HCT116 (cell line): ENCODE measurements at regions not wholly inside any gene's neighbourhood (a gene's known extent, or its start where the extent isn't known, plus 50 kb on each side); places are given as distances from the start of the nearest gene placed in this dataset.

Experiments
- ATAC-seq: fragments of 200-7000 bp; cut with Tn5 transposase; 2 replicates; pipeline ENCODE4 v1.9.1; 2020; ENCODE audit warnings: mild to moderate bottlenecking, moderate library complexity
- BruUV-seq: library from RNA; stranded (reverse); fragments of 400-500 nt; replicated peaks from 2 replicates; lab custom pipeline; 2021; lab: Mats Ljungman, UMichigan
- CTCF ChIA-PET: fragments of 300-600 bp; sonication (Branson Sonifier 250); formaldehyde crosslinking; loops from one replicate; lab custom pipeline; 2021; ENCODE audit warnings: antibody characterized with exemption; lab: Charles Lee
- POLR2A ChIA-PET: fragments of 300-600, 350-600 bp; sonication (Branson Sonifier 250); formaldehyde crosslinking; loops from one replicate; lab custom pipeline; 2021; ENCODE audit warnings: antibody characterized with exemption; lab: Charles Lee
- RAD21 ChIA-PET, 2 experiments: fragments of 300-600 bp; sonication (Branson Sonifier 250); formaldehyde crosslinking; loops; one replicate each; lab custom pipeline; 2023; ENCODE audit warnings: low total read pairs in 2 of 2; ENCODE audit not compliant: uncharacterized antibody in 2 of 2, unreplicated experiment in 2 of 2, low non-redundant PET in 1 of 2; lab: Charles Lee
- DNase-seq: peaks from one replicate; pipeline ENCODE4 v3.0.0-alpha.2; 2010; ENCODE audit warnings: low read depth, low spot score
- H2AFZ ChIP-seq: fragments of 200-600 bp; shearing (Covaris generic), sonication (generic); 2 replicates; pipeline ENCODE4 v1.6.1; 2017; ENCODE audit warnings: low read depth, mixed run types, mixed read lengths, antibody characterized with exemption, low read length; ENCODE audit not compliant: poor library complexity, severe bottlenecking
- H3K27ac ChIP-seq: 2 replicates; pipeline ENCODE4 v1.5.1; 2012; ENCODE audit warnings: low read depth, low read length
- H3K27me3 ChIP-seq: fragments of 200-600 bp; sonication (generic); 2 replicates; pipeline ENCODE4 v1.6.1; 2016; ENCODE audit warnings: mixed run types, low read length, mixed read lengths; ENCODE audit not compliant: insufficient read depth
- H3K36me3 ChIP-seq, 2 experiments: fragments of 200-500 bp in 1 of 2; fragments of 200-600 bp in 1 of 2; sonication (Bioruptor generic) in 1 of 2; sonication (generic) in 1 of 2; 2 replicates each; pipeline versions ENCODE4 v1.5.1 to v1.6.1; 2014 to 2016; ENCODE audit warnings: low read length in 2 of 2, inconsistent platforms in 1 of 2, mixed read lengths in 1 of 2, mixed run types in 1 of 2; ENCODE audit not compliant: insufficient read depth in 2 of 2, control insufficient read depth in 1 of 2
- H3K4me1 ChIP-seq, 2 experiments: fragments of 200-600 bp in 1 of 2; sonication (generic) in 1 of 2; 2 replicates each; pipeline versions ENCODE4 v1.5.1 to v1.6.1; 2012 to 2017; ENCODE audit warnings: low read length in 2 of 2, inconsistent platforms in 1 of 2, mild to moderate bottlenecking in 1 of 2, mixed read lengths in 1 of 2, mixed run types in 1 of 2, moderate library complexity in 1 of 2; ENCODE audit not compliant: insufficient read depth in 2 of 2, control insufficient read depth in 1 of 2
- H3K4me2 ChIP-seq: fragments of 200-600 bp; sonication (generic); 2 replicates; pipeline ENCODE4 v1.6.1; 2017; ENCODE audit warnings: mixed run types, low read length, mixed read lengths
- H3K4me3 ChIP-seq, 2 experiments: fragments of 200-600 bp in 1 of 2; sonication (generic) in 1 of 2; replicated peaks in 1 of 2; 2 replicates each; pipeline ENCODE4 v1.5.1; 2011 to 2016; ENCODE audit warnings: low read length in 2 of 2, control low read depth in 1 of 2, low read depth in 1 of 2, mild to moderate bottlenecking in 1 of 2, mixed read lengths in 1 of 2, mixed run types in 1 of 2
- H3K79me2 ChIP-seq: fragments of 200-600 bp; sonication (generic); 2 replicates; pipeline ENCODE4 v1.6.1; 2017; ENCODE audit warnings: mild to moderate bottlenecking, mixed run types, low read length, moderate library complexity, mixed read lengths; ENCODE audit not compliant: insufficient read depth
- H3K9ac ChIP-seq: fragments of 200-600 bp; sonication (generic); 2 replicates; pipeline ENCODE4 v1.6.1; 2016; ENCODE audit warnings: low read length, mixed read lengths
- H3K9me2 ChIP-seq: fragments of 200-600 bp; sonication (generic), shearing (Covaris generic); 2 replicates; pipeline ENCODE4 v1.6.1; 2017; ENCODE audit warnings: mixed run types, mild to moderate bottlenecking, moderate library complexity; ENCODE audit not compliant: insufficient read depth
- H3K9me3 ChIP-seq, 2 experiments: fragments of 200-500 bp in 1 of 2; fragments of 200-600 bp in 1 of 2; sonication (Bioruptor generic) in 1 of 2; sonication (generic) in 1 of 2; 2 replicates each; pipeline ENCODE4 v1.6.1; 2014 to 2017; ENCODE audit warnings: low read length in 2 of 2, mixed read lengths in 2 of 2, inconsistent platforms in 1 of 2, low read depth in 1 of 2, mild to moderate bottlenecking in 1 of 2, mixed run types in 1 of 2, moderate library complexity in 1 of 2; ENCODE audit not compliant: control insufficient read depth in 1 of 2, insufficient read depth in 1 of 2
- H4K20me1 ChIP-seq: fragments of 200-600 bp; sonication (generic), shearing (Covaris generic); 2 replicates; pipeline ENCODE4 v1.6.1; 2017; ENCODE audit warnings: mixed run types, mild to moderate bottlenecking, moderate library complexity; ENCODE audit not compliant: insufficient read depth
- CBX3 ChIP-seq: IDR thresholded peaks from 2 replicates; pipeline ENCODE4 v1.6.1; 2012; ENCODE audit warnings: low read depth
- CEBPB ChIP-seq: IDR thresholded peaks from 2 replicates; pipeline ENCODE4 v1.6.1; 2012; ENCODE audit warnings: low read depth
- EGR1 ChIP-seq: IDR thresholded peaks from 2 replicates; pipeline ENCODE4 v1.6.1; 2012; ENCODE audit warnings: low read depth
- ELF1 ChIP-seq: IDR thresholded peaks from 2 replicates; pipeline ENCODE4 v1.6.1; 2012; ENCODE audit warnings: low read depth, borderline replicate concordance
- EZH2 ChIP-seq: fragments of 200-600 bp; sonication (generic); IDR thresholded peaks from 2 replicates; pipeline ENCODE4 v1.6.1; 2017; ENCODE audit warnings: antibody characterized with exemption, mixed run types
- EZH2phosphoT487 ChIP-seq: fragments of 200-600 bp; IDR thresholded peaks from 2 replicates; pipeline ENCODE4 v1.6.1; 2018; ENCODE audit warnings: antibody characterized with exemption, borderline replicate concordance
- POLR2AphosphoS5 ChIP-seq: IDR thresholded peaks from 2 replicates; pipeline ENCODE4 v1.6.1; 2011; ENCODE audit warnings: mild to moderate bottlenecking, low read depth, low read length, moderate library complexity
- RAD21 ChIP-seq: IDR thresholded peaks from 2 replicates; pipeline ENCODE4 v1.6.1; 2012; ENCODE audit warnings: low read depth, mild to moderate bottlenecking
- SP1 ChIP-seq: IDR thresholded peaks from 2 replicates; pipeline ENCODE4 v1.6.1; 2012; ENCODE audit warnings: low read depth
- SRF ChIP-seq: IDR thresholded peaks from 2 replicates; pipeline ENCODE4 v1.6.1; 2012; ENCODE audit warnings: low read depth
- TCF7L2 ChIP-seq: IDR thresholded peaks from 2 replicates; pipeline ENCODE4 v1.7.0; 2011; ENCODE audit warnings: borderline replicate concordance, inconsistent platforms; ENCODE audit not compliant: insufficient read depth, insufficient read length; ENCODE audit errors: extremely low read depth
- ZFX ChIP-seq: fragments of 450-650 bp; IDR thresholded peaks from 2 replicates; pipeline ENCODE4 v1.6.1; 2017
- ZNF274 ChIP-seq: fragments of 200-500 bp; sonication (Bioruptor generic); IDR thresholded peaks from 2 replicates; pipeline ENCODE4 v1.6.1; 2014; ENCODE audit warnings: mild to moderate bottlenecking, low read depth, low read length, inconsistent platforms
- intact Hi-C: fragments of 100-400 bp; cut with micrococcal nuclease; formaldehyde crosslinking; loops from 2 replicates; pipeline ENCODE4 v1.10.0; 2022
- TF ChIP-seq, protein P1 (sequence below): IDR thresholded peaks from 2 replicates; pipeline ENCODE4 v1.6.1; 2011; ENCODE audit warnings: mild to moderate bottlenecking, low read length, moderate library complexity; ENCODE audit not compliant: insufficient replicate concordance; ENCODE audit errors: extremely low read depth
- TF ChIP-seq, protein P2 (sequence below): IDR thresholded peaks from 2 replicates; pipeline ENCODE4 v1.6.1; 2012
- TF ChIP-seq, protein P3 (sequence below), 3 experiments: fragments of 200-600 bp in 1 of 3; sonication (generic) in 1 of 3; IDR thresholded peaks in 2 of 3; conservative IDR thresholded peaks in 1 of 3; 2 replicates each; pipeline ENCODE4 v1.5.1; 2012 to 2017; ENCODE audit warnings: low read depth in 2 of 3, low read length in 2 of 3, antibody characterized with exemption in 1 of 3, borderline replicate concordance in 1 of 3, control low read depth in 1 of 3, mild to moderate bottlenecking in 1 of 3, mixed read lengths in 1 of 3, mixed run types in 1 of 3, moderate library complexity in 1 of 3; ENCODE audit not compliant: insufficient read depth in 1 of 3
- TF ChIP-seq, protein P4 (sequence below): IDR thresholded peaks from 2 replicates; pipeline ENCODE4 v1.6.1; 2012
- TF ChIP-seq, protein P5 (sequence below): IDR thresholded peaks from 2 replicates; pipeline ENCODE4 v1.6.1; 2012; ENCODE audit warnings: low read depth

DNA sequence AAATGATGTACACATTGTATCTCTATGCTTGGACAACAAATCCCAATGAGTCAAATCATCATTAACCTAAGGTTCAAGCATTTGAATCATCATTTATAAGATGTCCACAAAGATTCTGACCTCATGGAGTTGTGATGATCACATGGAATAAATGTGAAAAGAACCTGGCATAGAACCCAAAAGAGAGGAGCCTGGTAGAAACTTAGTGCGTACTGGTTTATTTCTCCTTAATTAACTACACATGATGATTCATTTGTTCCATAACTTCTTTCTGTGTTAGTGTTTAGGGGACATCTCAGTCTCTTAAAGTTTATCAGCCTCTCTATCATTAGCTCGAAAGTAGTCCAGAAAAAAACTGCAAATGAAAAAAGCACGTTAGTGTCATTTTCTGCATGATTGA, 411.6 kb downstream of the BRINP1 start:
- Histone ChIP-seq H3K9me3 (peaks cover 9 to 25% of the 10 kb centered on the region in 2 experiments; a peak in 2 of 4 replicates), H3K79me2 (no peaks in the 10 kb centered on the region), H3K36me3 (no peaks in the 10 kb centered on the region), H3K4me3 (no peak overlapping the region), H3K4me2 (no peak overlapping the region), H3K9me2 (no peaks in the 10 kb centered on the region), H2AFZ (no peak overlapping the region), H3K9ac (no peak overlapping the region), H4K20me1 (no peaks in the 10 kb centered on the region), H3K27ac (no peak overlapping the region), H3K4me1 (no peaks in the 10 kb centered on the region), H3K27me3 (no peaks in the 10 kb centered on the region)
- POLR2A ChIA-PET: no interaction called here
- RAD21 ChIA-PET: no interaction called here
- TF ChIP-seq TCF7L2 (no peak), SP1 (no peak), CBX3 (no peak), RAD21 (no peak), EZH2phosphoT487 (no peak), ELF1 (no peak), ZFX (no peak), EZH2 (no peak), SRF (no peak), POLR2AphosphoS5 (no peak), ZNF274 (no peak), EGR1 (no peak), CEBPB (no peak)
- TF ChIP-seq, protein P1, sequence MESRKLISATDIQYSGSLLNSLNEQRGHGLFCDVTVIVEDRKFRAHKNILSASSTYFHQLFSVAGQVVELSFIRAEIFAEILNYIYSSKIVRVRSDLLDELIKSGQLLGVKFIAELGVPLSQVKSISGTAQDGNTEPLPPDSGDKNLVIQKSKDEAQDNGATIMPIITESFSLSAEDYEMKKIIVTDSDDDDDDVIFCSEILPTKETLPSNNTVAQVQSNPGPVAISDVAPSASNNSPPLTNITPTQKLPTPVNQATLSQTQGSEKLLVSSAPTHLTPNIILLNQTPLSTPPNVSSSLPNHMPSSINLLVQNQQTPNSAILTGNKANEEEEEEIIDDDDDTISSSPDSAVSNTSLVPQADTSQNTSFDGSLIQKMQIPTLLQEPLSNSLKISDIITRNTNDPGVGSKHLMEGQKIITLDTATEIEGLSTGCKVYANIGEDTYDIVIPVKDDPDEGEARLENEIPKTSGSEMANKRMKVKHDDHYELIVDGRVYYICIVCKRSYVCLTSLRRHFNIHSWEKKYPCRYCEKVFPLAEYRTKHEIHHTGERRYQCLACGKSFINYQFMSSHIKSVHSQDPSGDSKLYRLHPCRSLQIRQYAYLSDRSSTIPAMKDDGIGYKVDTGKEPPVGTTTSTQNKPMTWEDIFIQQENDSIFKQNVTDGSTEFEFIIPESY: no peak
- TF ChIP-seq, protein P2, sequence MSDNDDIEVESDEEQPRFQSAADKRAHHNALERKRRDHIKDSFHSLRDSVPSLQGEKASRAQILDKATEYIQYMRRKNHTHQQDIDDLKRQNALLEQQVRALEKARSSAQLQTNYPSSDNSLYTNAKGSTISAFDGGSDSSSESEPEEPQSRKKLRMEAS: no peak
- TF ChIP-seq, protein P3, sequence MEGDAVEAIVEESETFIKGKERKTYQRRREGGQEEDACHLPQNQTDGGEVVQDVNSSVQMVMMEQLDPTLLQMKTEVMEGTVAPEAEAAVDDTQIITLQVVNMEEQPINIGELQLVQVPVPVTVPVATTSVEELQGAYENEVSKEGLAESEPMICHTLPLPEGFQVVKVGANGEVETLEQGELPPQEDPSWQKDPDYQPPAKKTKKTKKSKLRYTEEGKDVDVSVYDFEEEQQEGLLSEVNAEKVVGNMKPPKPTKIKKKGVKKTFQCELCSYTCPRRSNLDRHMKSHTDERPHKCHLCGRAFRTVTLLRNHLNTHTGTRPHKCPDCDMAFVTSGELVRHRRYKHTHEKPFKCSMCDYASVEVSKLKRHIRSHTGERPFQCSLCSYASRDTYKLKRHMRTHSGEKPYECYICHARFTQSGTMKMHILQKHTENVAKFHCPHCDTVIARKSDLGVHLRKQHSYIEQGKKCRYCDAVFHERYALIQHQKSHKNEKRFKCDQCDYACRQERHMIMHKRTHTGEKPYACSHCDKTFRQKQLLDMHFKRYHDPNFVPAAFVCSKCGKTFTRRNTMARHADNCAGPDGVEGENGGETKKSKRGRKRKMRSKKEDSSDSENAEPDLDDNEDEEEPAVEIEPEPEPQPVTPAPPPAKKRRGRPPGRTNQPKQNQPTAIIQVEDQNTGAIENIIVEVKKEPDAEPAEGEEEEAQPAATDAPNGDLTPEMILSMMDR (IDR thresholded peaks at IDR 0.05 in 2 of 3, conservative IDR thresholded peaks at IDR 0.05 in 1 of 3; ENCODE audit: borderline replicate concordance in 1 of 3, insufficient read depth in 1 of 3, low read depth in 2 of 3, low read length in 2 of 3): no peak
- TF ChIP-seq, protein P4, sequence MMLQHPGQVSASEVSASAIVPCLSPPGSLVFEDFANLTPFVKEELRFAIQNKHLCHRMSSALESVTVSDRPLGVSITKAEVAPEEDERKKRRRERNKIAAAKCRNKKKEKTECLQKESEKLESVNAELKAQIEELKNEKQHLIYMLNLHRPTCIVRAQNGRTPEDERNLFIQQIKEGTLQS: no peak
- TF ChIP-seq, protein P5, sequence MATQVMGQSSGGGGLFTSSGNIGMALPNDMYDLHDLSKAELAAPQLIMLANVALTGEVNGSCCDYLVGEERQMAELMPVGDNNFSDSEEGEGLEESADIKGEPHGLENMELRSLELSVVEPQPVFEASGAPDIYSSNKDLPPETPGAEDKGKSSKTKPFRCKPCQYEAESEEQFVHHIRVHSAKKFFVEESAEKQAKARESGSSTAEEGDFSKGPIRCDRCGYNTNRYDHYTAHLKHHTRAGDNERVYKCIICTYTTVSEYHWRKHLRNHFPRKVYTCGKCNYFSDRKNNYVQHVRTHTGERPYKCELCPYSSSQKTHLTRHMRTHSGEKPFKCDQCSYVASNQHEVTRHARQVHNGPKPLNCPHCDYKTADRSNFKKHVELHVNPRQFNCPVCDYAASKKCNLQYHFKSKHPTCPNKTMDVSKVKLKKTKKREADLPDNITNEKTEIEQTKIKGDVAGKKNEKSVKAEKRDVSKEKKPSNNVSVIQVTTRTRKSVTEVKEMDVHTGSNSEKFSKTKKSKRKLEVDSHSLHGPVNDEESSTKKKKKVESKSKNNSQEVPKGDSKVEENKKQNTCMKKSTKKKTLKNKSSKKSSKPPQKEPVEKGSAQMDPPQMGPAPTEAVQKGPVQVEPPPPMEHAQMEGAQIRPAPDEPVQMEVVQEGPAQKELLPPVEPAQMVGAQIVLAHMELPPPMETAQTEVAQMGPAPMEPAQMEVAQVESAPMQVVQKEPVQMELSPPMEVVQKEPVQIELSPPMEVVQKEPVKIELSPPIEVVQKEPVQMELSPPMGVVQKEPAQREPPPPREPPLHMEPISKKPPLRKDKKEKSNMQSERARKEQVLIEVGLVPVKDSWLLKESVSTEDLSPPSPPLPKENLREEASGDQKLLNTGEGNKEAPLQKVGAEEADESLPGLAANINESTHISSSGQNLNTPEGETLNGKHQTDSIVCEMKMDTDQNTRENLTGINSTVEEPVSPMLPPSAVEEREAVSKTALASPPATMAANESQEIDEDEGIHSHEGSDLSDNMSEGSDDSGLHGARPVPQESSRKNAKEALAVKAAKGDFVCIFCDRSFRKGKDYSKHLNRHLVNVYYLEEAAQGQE: no peak
- CTCF ChIA-PET: no interaction called here
- intact Hi-C loops: no loop called here
- DNase-seq (no peak), ATAC-seq (no peak)
- BruUV-seq: no TSS peak
